HFF-Myc (cell line): ENCODE measurements at regions not wholly inside any gene's neighbourhood (a gene's known extent, or its start where the extent isn't known, plus 50 kb on each side); places are given as distances from the start of the nearest gene placed in this dataset.

Source experiments
- DNase-seq: peaks from one replicate; pipeline ENCODE4 v3.0.0-alpha.2; 2011; ENCODE audit warnings: low read depth; ENCODE audit errors: extremely low read depth
- H3K4me3 ChIP-seq: replicated peaks from 2 replicates; pipeline ENCODE4 v1.5.1; 2011; ENCODE audit warnings: low read depth, mild to moderate bottlenecking, control low read depth, low read length
- CTCF ChIP-seq: IDR thresholded peaks from 2 replicates; pipeline ENCODE4 v1.5.1; 2012; ENCODE audit warnings: mild to moderate bottlenecking, low read depth, low read length, control low read depth; ENCODE audit errors: missing control alignments

GRCh38 chr3:184460276-184460675 is 80.4 kb downstream of the CHRD start:
- DNase-seq, result no peak
- no peak overlapping the region for H3K4me3 ChIP-seq
- TF ChIP-seq CTCF, result no peak

- H3K4me3 ChIP-seq, result no peak overlapping the region
- DNase-seq, result no peak
- TF ChIP-seq CTCF, result no peak
These were observed 81.4 kb downstream of the CHRD start for GRCh38 chr3:184461219-184461618.

- no peak overlapping the region for H3K4me3 ChIP-seq
- TF ChIP-seq CTCF, result no peak
- no peak for DNase-seq
These were observed 86.1 kb downstream of the CHRD start for GRCh38 chr3:184465883-184466412.

- no peak overlapping the region for H3K4me3 ChIP-seq
- no peak for TF ChIP-seq CTCF
- DNase-seq, result no peak
These were observed 86.6 kb downstream of the CHRD start for GRCh38 chr3:184466413-184466960.

GRCh38 chr3:184467171-184467570 is 87.3 kb downstream of the CHRD start:
- H3K4me3 ChIP-seq, result no peak overlapping the region
- no peak for DNase-seq
- TF ChIP-seq CTCF, result no peak

- no peak for TF ChIP-seq CTCF
- no peak overlapping the region for H3K4me3 ChIP-seq
- no peak for DNase-seq
These were observed 90.7 kb downstream of the CHRD start for GRCh38 chr3:184470551-184470950.

- no peak for TF ChIP-seq CTCF
- DNase-seq, result no peak
- no peak overlapping the region for H3K4me3 ChIP-seq
These were observed 90.1 kb upstream of the EPHB3 start for GRCh38 chr3:184471439-184471838.
